Naive thymus-derived CD4-positive, alpha-beta T cell (primary cell): ENCODE measurements at regions not wholly inside any gene's neighbourhood (a gene's known extent, or its start where the extent isn't known, plus 50 kb on each side); places are given as distances from the start of the nearest gene placed in this dataset.
A peak's percentile ranks its signal among the peaks of the same experiment; 100 is the strongest.
"Not testable (repeated sequence)": the region's sequence is repeated elsewhere in the genome, so short reads cannot be mapped to it uniquely, and the experiment has no call there.

Experiments
- ATAC-seq: fragments of 150-1000 bp; cut with Tn5 transposase; 2 replicates; pipeline ENCODE4 v1.10.0; 2021; ENCODE audit warnings: mild to moderate bottlenecking, moderate library complexity
- CTCF ChIA-PET: fragments of 350-600 bp; sonication (Branson Sonifier 250); formaldehyde crosslinking; loops from one replicate; lab custom pipeline; 2021; ENCODE audit warnings: antibody characterized with exemption; lab: Charles Lee
- POLR2A ChIA-PET: fragments of 350-600 bp; sonication (Branson Sonifier 250); formaldehyde crosslinking; loops from one replicate; lab custom pipeline; 2021; ENCODE audit warnings: antibody characterized with exemption, inconsistent platforms; lab: Charles Lee
- DNase-seq, 9 donors: peaks; one replicate each; pipeline versions ENCODE4 v3.0.0 to v3.0.0-alpha.2; 2020 to 2022; ENCODE audit warnings: mixed read lengths in 1 of 9
- H3K27ac ChIP-seq: one replicate; pipeline ENCODE4 v1.7.0; 2013; ENCODE audit warnings: mild to moderate bottlenecking, low read depth, low read length, moderate library complexity
- H3K27me3 ChIP-seq, 2 donors: one replicate each; pipeline ENCODE4 v1.7.0; 2013; ENCODE audit warnings: low read length in 2 of 2, mild to moderate bottlenecking in 2 of 2, moderate library complexity in 2 of 2; ENCODE audit not compliant: control insufficient read depth in 2 of 2, insufficient read depth in 2 of 2
- H3K36me3 ChIP-seq, 3 experiments: 1 replicate in 2 of 3; 2 replicates in 1 of 3; pipeline ENCODE4 v1.7.0; 2013; ENCODE audit warnings: low read length in 3 of 3, mild to moderate bottlenecking in 3 of 3, moderate library complexity in 1 of 3; ENCODE audit not compliant: insufficient read depth in 3 of 3, control insufficient read depth in 2 of 3
- H3K4me1 ChIP-seq, 2 donors: one replicate each; pipeline ENCODE4 v1.7.0; 2013; ENCODE audit warnings: low read length in 2 of 2, mild to moderate bottlenecking in 2 of 2, moderate library complexity in 1 of 2; ENCODE audit not compliant: control insufficient read depth in 2 of 2, insufficient read depth in 2 of 2
- H3K4me3 ChIP-seq: 2 replicates; pipeline ENCODE4 v1.7.0; 2013; ENCODE audit warnings: mild to moderate bottlenecking, low read length
- H3K9me3 ChIP-seq, 3 experiments: 1 replicate in 2 of 3; 2 replicates in 1 of 3; pipeline ENCODE4 v1.7.0; 2013; ENCODE audit warnings: low read length in 3 of 3; ENCODE audit not compliant: control insufficient read depth in 2 of 3
- H3K27ac Mint-ChIP-seq, 9 donors: one replicate each; pipeline ENCODE4 v1.8.0; 2020 to 2022; ENCODE audit warnings: mixed read lengths in 9 of 9, mild to moderate bottlenecking in 8 of 9, moderate library complexity in 5 of 9, inconsistent platforms in 2 of 9
- H3K27me3 Mint-ChIP-seq, 5 donors: one replicate each; pipeline ENCODE4 v1.8.0; 2021 to 2022; ENCODE audit warnings: mixed read lengths in 5 of 5, mild to moderate bottlenecking in 1 of 5
- H3K36me3 Mint-ChIP-seq, 5 donors: one replicate each; pipeline ENCODE4 v1.8.0; 2020 to 2022; ENCODE audit warnings: mixed read lengths in 5 of 5, mild to moderate bottlenecking in 3 of 5, inconsistent platforms in 1 of 5
- H3K4me1 Mint-ChIP-seq, 7 donors: one replicate each; pipeline ENCODE4 v1.8.0; 2020 to 2022; ENCODE audit warnings: mixed read lengths in 7 of 7, mild to moderate bottlenecking in 3 of 7, inconsistent platforms in 1 of 7
- H3K4me3 Mint-ChIP-seq, 10 donors: one replicate each; pipeline ENCODE4 v1.8.0; 2020 to 2022; ENCODE audit warnings: mild to moderate bottlenecking in 10 of 10, mixed read lengths in 10 of 10, moderate library complexity in 6 of 10, inconsistent platforms in 2 of 10
- H3K9me3 Mint-ChIP-seq, 11 donors: one replicate each; pipeline ENCODE4 v1.8.0; 2020 to 2022; ENCODE audit warnings: mixed read lengths in 11 of 11, mild to moderate bottlenecking in 4 of 11, inconsistent platforms in 1 of 11, moderate library complexity in 1 of 11
- intact Hi-C, 2 donors: fragments of 100-400 bp; cut with micrococcal nuclease; formaldehyde crosslinking; loops; one replicate each; pipeline ENCODE4 v1.15.1; 2023

DNA sequence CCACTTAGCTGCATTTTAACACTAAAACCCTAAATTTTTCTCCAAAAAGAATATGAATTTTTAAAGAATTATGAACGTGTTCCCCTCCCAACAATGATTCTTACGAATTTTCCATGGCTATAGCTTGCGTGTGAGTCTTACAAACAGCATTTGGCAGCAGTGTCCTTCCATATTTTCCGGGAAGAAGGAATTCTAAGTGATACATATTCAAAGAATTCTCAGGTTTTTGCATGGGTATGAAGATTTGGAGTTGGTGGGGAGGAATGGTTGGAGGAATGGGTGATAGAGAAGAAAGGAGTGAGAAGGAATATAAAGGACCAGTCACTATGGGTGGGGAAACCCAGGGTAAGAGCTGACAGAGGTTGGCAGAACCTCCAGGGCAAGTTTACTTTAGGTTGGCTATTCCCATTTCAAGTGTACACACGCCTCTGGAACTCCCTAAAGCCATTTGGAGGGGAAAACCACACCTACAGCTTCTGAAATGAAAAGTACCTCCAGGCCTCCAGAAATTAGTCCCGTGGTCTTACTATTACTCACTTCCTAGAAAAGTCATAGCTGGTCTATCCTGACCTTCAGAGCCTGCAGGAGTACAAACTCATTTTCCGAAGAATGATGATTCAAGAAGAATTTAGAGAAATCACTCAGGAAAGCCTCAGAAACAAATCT lies 420.8 kb upstream of the DIPK2B start:
- Histone ChIP-seq H3K9me3 (no peaks in the 10 kb centered on the region), H3K27me3 (no peaks in the 10 kb centered on the region), H3K4me3 (no peak overlapping the region), H3K4me1 (no peaks in the 10 kb centered on the region), H3K36me3 (no peaks in the 10 kb centered on the region), H3K27ac (no peak overlapping the region)
- peaks cover 0 to 9% (median 0%) of the 10 kb centered on the region in 5 donors for H3K27me3 Mint-ChIP-seq
- DNase-seq (peak in 1 of 9 donors; percentile 21), ATAC-seq (no peak)
- intact Hi-C loops = loop anchor here in 1 of 2 donors (5.0 kb wide), 1 partner anchor 91 kb away; no protein-coding TSS in a partner anchor
- H3K4me3 Mint-ChIP-seq = no peak overlapping the region
- peaks cover 0 to 9% (median 0%) of the 10 kb centered on the region in 7 donors for H3K4me1 Mint-ChIP-seq
- ChIA-PET POLR2A (interaction anchor here (0.6 kb wide), 1 partner anchor 739 kb away, joined by 4 read pairs; no protein-coding TSS in a partner anchor), CTCF (no interaction called here)
- no peak overlapping the region for H3K27ac Mint-ChIP-seq
- H3K36me3 Mint-ChIP-seq = peaks cover 0 to 8% (median 0%) of the 10 kb centered on the region in 5 donors
- peaks cover 0 to 15% (median 2%) of the 10 kb centered on the region in 11 donors for H3K9me3 Mint-ChIP-seq

DNA sequence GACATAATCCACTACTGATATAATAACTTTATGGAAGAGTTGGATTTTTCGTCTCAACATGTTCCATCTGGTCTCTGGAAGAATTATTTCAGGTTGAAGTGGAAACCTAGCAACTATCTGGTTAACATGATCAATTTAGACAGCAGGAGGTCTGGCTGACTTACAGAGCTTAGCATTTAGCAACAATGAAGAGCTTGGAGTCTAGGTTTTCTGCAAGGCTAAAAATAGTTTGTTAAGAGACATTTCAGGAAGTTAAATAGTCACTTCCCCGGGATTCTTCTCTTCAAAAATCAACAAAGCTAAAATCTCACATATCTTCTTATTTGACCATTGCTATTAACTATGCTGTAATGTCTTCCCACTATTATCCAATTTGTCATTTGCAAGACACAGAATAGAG lies 418.6 kb upstream of the DIPK2B start:
- ChIA-PET CTCF (no interaction called here), POLR2A (no interaction called here)
- Histone ChIP-seq H3K36me3 (no peaks in the 10 kb centered on the region), H3K27me3 (no peaks in the 10 kb centered on the region), H3K9me3 (no peaks in the 10 kb centered on the region), H3K27ac (no peak overlapping the region), H3K4me1 (no peaks in the 10 kb centered on the region), H3K4me3 (no peak overlapping the region)
- DNase-seq (no peak), ATAC-seq (no peak)
- H3K4me3 Mint-ChIP-seq = no peak overlapping the region
- H3K9me3 Mint-ChIP-seq = peaks cover 0 to 10% (median 0%) of the 10 kb centered on the region in 11 donors
- peaks cover 0 to 9% (median 0%) of the 10 kb centered on the region in 5 donors for H3K27me3 Mint-ChIP-seq
- peaks cover 0 to 8% (median 0%) of the 10 kb centered on the region in 5 donors for H3K36me3 Mint-ChIP-seq
- intact Hi-C loops = no loop called here
- peaks cover 0 to 9% (median 0%) of the 10 kb centered on the region in 7 donors for H3K4me1 Mint-ChIP-seq
- H3K27ac Mint-ChIP-seq = no peak overlapping the region

DNA sequence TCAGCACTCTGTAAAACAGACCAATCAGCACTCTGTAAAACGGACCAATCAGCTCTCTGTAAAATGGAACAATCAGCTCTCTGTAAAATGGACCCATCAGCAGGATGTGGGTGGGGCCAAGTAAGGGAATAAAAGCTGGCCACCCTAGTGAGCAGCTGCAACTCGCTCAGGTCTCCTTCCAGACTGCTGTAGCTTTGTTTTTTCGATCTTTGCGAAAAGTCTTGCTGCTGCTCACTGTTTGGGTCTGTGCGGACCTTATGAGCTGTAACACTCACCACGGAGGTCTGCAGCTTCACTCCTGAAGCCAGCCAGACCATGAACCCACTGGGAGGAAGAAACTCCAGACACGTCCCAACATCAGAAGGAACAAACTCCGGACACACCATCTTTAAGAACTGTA lies 414.9 kb upstream of the DIPK2B start:
- DNase-seq, H3K36me3 Mint-ChIP-seq, H3K27ac Mint-ChIP-seq, H3K27me3 Mint-ChIP-seq, H3K4me1 ChIP-seq, H3K36me3 ChIP-seq, H3K4me1 Mint-ChIP-seq, H3K4me3 ChIP-seq, ATAC-seq, intact Hi-C loops, H3K9me3 ChIP-seq, H3K27ac ChIP-seq, H3K27me3 ChIP-seq, POLR2A ChIA-PET, H3K4me3 Mint-ChIP-seq, CTCF ChIA-PET: not testable (repeated sequence)
- peaks cover 0 to 15% (median 5%) of the 10 kb centered on the region in 11 donors for H3K9me3 Mint-ChIP-seq

DNA sequence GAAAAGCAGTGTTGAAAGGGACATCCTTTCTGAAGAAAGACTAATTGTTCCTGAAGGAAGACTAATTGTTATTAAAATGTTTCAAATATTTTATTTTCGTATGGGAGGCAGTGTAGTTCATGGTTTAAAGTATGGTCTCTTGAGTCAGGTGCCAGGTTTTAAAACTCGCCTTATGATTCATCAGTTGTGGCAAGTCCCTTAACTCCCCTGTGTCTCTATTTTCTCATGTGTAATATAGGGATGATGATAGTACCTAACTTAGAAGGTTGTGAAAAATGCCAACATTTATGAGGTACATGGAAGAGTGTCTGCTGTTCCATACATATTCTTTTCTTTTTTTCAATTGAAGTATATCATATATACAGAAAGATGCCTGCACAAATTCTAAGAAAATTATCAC lies 414.2 kb upstream of the DIPK2B start:
- H3K4me1 ChIP-seq = no peaks in the 10 kb centered on the region
- POLR2A ChIA-PET = no interaction called here
- no peak overlapping the region for H3K4me3 Mint-ChIP-seq
- DNase-seq (no peak), ATAC-seq (no peak)
- CTCF ChIA-PET = no interaction called here
- H3K4me1 Mint-ChIP-seq = no peaks in the 10 kb centered on the region
- H3K9me3 Mint-ChIP-seq = peaks cover 0 to 15% (median 10%) of the 10 kb centered on the region in 11 donors
- peaks cover 0 to 9% (median 0%) of the 10 kb centered on the region in 5 donors for H3K27me3 Mint-ChIP-seq
- no peak overlapping the region for H3K4me3 ChIP-seq
- H3K9me3 ChIP-seq = no peaks in the 10 kb centered on the region
- H3K36me3 Mint-ChIP-seq = peaks cover 0 to 8% (median 0%) of the 10 kb centered on the region in 5 donors
- no peaks in the 10 kb centered on the region for H3K27me3 ChIP-seq
- intact Hi-C loops = no loop called here
- no peak overlapping the region for H3K27ac ChIP-seq
- H3K36me3 ChIP-seq = no peaks in the 10 kb centered on the region
- no peak overlapping the region for H3K27ac Mint-ChIP-seq

DNA sequence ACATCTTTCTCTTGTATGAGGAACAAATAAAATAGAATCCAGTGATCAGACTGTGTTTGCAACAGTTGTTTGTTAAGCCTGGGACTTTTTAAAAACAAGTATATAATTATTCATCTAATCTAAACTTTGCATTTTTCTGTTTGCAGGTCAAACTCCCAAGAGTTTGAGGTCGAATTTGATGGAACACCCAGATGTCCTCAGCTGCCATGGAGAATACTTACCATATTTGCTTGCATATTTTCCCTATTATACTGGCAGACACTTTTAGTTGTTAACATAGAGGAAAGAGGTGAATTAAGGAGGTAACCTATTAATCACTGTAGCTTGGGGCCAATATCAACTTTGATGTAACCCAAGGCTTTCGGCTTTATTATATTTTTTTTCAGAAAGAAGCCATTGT lies 401.5 kb upstream of the DIPK2B start:
- H3K27me3 ChIP-seq = no peaks in the 10 kb centered on the region
- H3K4me1 ChIP-seq = no peaks in the 10 kb centered on the region
- H3K9me3 ChIP-seq = no peaks in the 10 kb centered on the region
- no peak overlapping the region for H3K27ac Mint-ChIP-seq
- H3K4me1 Mint-ChIP-seq = peaks cover 0 to 3% (median 0%) of the 10 kb centered on the region in 7 donors
- no peak overlapping the region for H3K27ac ChIP-seq
- H3K9me3 Mint-ChIP-seq = peaks cover 0 to 11% (median 3%) of the 10 kb centered on the region in 11 donors
- intact Hi-C loops = no loop called here
- no peak overlapping the region for H3K4me3 ChIP-seq
- CTCF ChIA-PET = no interaction called here
- no peak for ATAC-seq
- DNase-seq = no peak
- H3K27me3 Mint-ChIP-seq = peaks cover 0 to 3% (median 0%) of the 10 kb centered on the region in 5 donors
- H3K36me3 ChIP-seq = no peaks in the 10 kb centered on the region
- no peak overlapping the region for H3K4me3 Mint-ChIP-seq
- H3K36me3 Mint-ChIP-seq = peaks cover 0 to 3% (median 0%) of the 10 kb centered on the region in 5 donors
- POLR2A ChIA-PET = interaction anchor here (0.6 kb wide), 1 partner anchor 1840 kb away, joined by 4 read pairs; no protein-coding TSS in a partner anchor

DNA sequence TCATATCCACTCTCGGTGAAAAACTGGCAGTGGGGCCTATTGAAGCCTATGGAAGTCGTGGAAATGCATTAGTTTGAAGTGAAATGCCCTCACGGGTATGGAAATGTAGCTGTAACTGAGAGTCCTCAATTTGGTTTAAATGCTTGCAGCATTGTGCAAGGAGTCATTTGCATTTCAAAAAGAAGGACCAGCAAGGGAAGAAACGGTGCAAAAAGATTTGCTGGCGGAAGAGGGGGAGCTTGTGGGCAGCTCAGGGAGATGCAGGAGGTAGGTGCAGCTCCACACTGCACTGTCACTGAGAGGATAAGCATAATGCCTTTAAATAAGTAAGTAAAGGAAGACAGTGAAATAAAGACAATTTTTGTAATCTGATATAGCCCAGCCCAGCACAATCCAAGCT lies 400.4 kb upstream of the DIPK2B start:
- Histone ChIP-seq H3K36me3 (no peaks in the 10 kb centered on the region), H3K27me3 (no peaks in the 10 kb centered on the region), H3K4me3 (no peak overlapping the region), H3K9me3 (no peaks in the 10 kb centered on the region), H3K27ac (no peak overlapping the region), H3K4me1 (no peaks in the 10 kb centered on the region)
- ChIA-PET POLR2A (no interaction called here), CTCF (no interaction called here)
- DNase-seq = no peak
- peaks cover 0 to 3% (median 0%) of the 10 kb centered on the region in 7 donors for H3K4me1 Mint-ChIP-seq
- no peak overlapping the region for H3K27ac Mint-ChIP-seq
- no peak overlapping the region for H3K4me3 Mint-ChIP-seq
- ATAC-seq = no peak
- peaks cover 0 to 6% (median 0%) of the 10 kb centered on the region in 11 donors for H3K9me3 Mint-ChIP-seq
- H3K27me3 Mint-ChIP-seq = no peaks in the 10 kb centered on the region
- peaks cover 0 to 3% (median 0%) of the 10 kb centered on the region in 5 donors for H3K36me3 Mint-ChIP-seq
- intact Hi-C loops = no loop called here

DNA sequence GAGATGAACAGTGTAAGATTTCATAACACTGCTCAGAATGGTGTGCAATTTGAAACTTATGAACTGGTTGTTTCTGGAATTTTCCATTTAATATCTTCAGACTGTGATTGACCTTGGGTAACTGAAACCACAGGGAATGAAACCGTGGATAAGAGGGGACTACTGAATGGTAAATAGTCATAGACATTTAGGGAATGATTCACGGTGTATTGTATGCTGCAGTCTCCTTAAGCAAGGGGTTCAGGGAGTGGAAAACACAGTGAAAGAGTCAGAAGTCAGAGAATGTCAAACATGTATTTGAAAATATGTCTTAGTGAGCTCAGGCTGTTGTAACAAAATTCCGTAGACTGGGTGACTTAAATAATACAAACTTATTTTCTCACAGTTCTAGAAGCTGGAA lies 398.2 kb upstream of the DIPK2B start:
- ChIA-PET CTCF (no interaction called here), POLR2A (no interaction called here)
- H3K36me3 Mint-ChIP-seq = no peaks in the 10 kb centered on the region
- H3K4me3 Mint-ChIP-seq = no peak overlapping the region
- peaks cover 0 to 3% (median 0%) of the 10 kb centered on the region in 7 donors for H3K4me1 Mint-ChIP-seq
- peaks cover 0 to 4% (median 0%) of the 10 kb centered on the region in 5 donors for H3K27me3 Mint-ChIP-seq
- H3K27ac ChIP-seq = no peak overlapping the region
- H3K27ac Mint-ChIP-seq = no peak overlapping the region
- intact Hi-C loops = no loop called here
- H3K9me3 ChIP-seq = no peaks in the 10 kb centered on the region
- DNase-seq = no peak
- H3K4me1 ChIP-seq = no peaks in the 10 kb centered on the region
- H3K4me3 ChIP-seq = no peak overlapping the region
- H3K9me3 Mint-ChIP-seq = peaks cover 0 to 3% (median 0%) of the 10 kb centered on the region in 11 donors
- no peaks in the 10 kb centered on the region for H3K27me3 ChIP-seq
- no peak for ATAC-seq
- H3K36me3 ChIP-seq = no peaks in the 10 kb centered on the region
